Endothelial cell of umbilical vein (primary cell): ENCODE measurements at regions not wholly inside any gene's neighbourhood (a gene's known extent, or its start where the extent isn't known, plus 50 kb on each side); places are given as distances from the start of the nearest gene placed in this dataset.

Experiments used
- BruUV-seq: library from RNA; stranded (reverse); fragments of 400-500 nt; replicated peaks from 2 replicates; lab custom pipeline; 2021; lab: Mats Ljungman, UMichigan
- CTCF ChIA-PET: fragments of 300-600, 350-600 bp; sonication (Branson Sonifier 250); formaldehyde crosslinking; loops from one replicate; lab custom pipeline; 2021; ENCODE audit warnings: antibody characterized with exemption, inconsistent platforms; lab: Charles Lee
- POLR2A ChIA-PET: fragments of 300-600, 350-600 bp; sonication (Branson Sonifier 250); formaldehyde crosslinking; loops from one replicate; lab custom pipeline; 2021; ENCODE audit warnings: antibody characterized with exemption, inconsistent platforms; lab: Charles Lee
- DNase-seq: peaks from one replicate; pipeline ENCODE4 v3.0.0-alpha.2; 2011; ENCODE audit warnings: low read depth, low spot score
- FAIRE-seq: peaks from 2 replicates; lab custom pipeline; 2011; peaks lifted over from hg19 to GRCh38; lab: Jason Lieb, UNC
- H2AFZ ChIP-seq: 2 replicates; pipeline ENCODE4 v1.6.0; 2012; ENCODE audit warnings: low read depth, low read length, control low read depth, inconsistent platforms
- H3K27ac ChIP-seq: 2 replicates; pipeline ENCODE4 v1.5.1; 2011; ENCODE audit warnings: low read depth, mild to moderate bottlenecking, control low read depth, low read length, moderate library complexity; ENCODE audit not compliant: insufficient read depth
- H3K27me3 ChIP-seq, 2 experiments: 2 replicates each; pipeline versions ENCODE4 v1.6.0 to v1.6.1; 2011; ENCODE audit warnings: low read length in 2 of 2, mixed read lengths in 1 of 2; ENCODE audit not compliant: control insufficient read depth in 2 of 2, insufficient read depth in 2 of 2
- H3K36me3 ChIP-seq, 2 experiments: 2 replicates in 1 of 2; 3 replicates in 1 of 2; pipeline ENCODE4 v1.5.1; 2011; ENCODE audit warnings: low read length in 2 of 2, mild to moderate bottlenecking in 1 of 2, moderate library complexity in 1 of 2; ENCODE audit not compliant: control insufficient read depth in 2 of 2, insufficient read depth in 2 of 2; ENCODE audit errors: extremely low read depth in 1 of 2
- H3K4me1 ChIP-seq: 3 replicates; pipeline ENCODE4 v1.5.1; 2011; ENCODE audit warnings: mild to moderate bottlenecking, low read length; ENCODE audit not compliant: control insufficient read depth, insufficient read depth; ENCODE audit errors: extremely low read depth
- H3K4me2 ChIP-seq: 2 replicates; pipeline ENCODE4 v1.6.1; 2011; ENCODE audit warnings: low read length, control low read depth, mixed read lengths; ENCODE audit not compliant: insufficient read depth
- H3K4me3 ChIP-seq, 3 experiments: fragments of 200-600 bp in 1 of 3; sonication (generic), shearing (Covaris generic) in 1 of 3; replicated peaks in 1 of 3; 2 replicates each; pipeline ENCODE4 v1.5.1; 2011 to 2016; ENCODE audit warnings: control low read depth in 3 of 3, low read length in 3 of 3, mild to moderate bottlenecking in 2 of 3, inconsistent platforms in 1 of 3, low read depth in 1 of 3, moderate library complexity in 1 of 3; ENCODE audit not compliant: insufficient read depth in 1 of 3
- H3K79me2 ChIP-seq: 2 replicates; pipeline ENCODE4 v1.6.0; 2012; ENCODE audit warnings: low read length, inconsistent platforms; ENCODE audit not compliant: control insufficient read depth, insufficient read depth
- H3K9ac ChIP-seq: replicated peaks from 2 replicates; pipeline ENCODE3; 2011; ENCODE audit warnings: low read length, control low read depth; ENCODE audit not compliant: insufficient read depth; ENCODE audit errors: extremely low read depth
- H3K9me1 ChIP-seq: replicated peaks from 3 replicates; pipeline ENCODE4 v1.6.0; 2011; ENCODE audit warnings: mild to moderate bottlenecking, low read length; ENCODE audit not compliant: control insufficient read depth, insufficient read depth; ENCODE audit errors: extremely low read depth
- H3K9me3 ChIP-seq: replicated peaks from 2 replicates; pipeline ENCODE4 v1.5.1; 2012; ENCODE audit warnings: low read length, inconsistent platforms; ENCODE audit not compliant: control insufficient read depth, insufficient read depth
- H4K20me1 ChIP-seq: replicated peaks from 2 replicates; pipeline ENCODE3; 2011; ENCODE audit warnings: mild to moderate bottlenecking, low read length; ENCODE audit not compliant: control insufficient read depth, insufficient read depth; ENCODE audit errors: extremely low read depth
- EZH2 ChIP-seq: IDR thresholded peaks from 2 replicates; pipeline ENCODE4 v1.6.1; 2012; ENCODE audit warnings: borderline replicate concordance, low read depth, mild to moderate bottlenecking, moderate library complexity, low read length, inconsistent platforms; ENCODE audit not compliant: severe bottlenecking
- FOS ChIP-seq: IDR thresholded peaks from 2 replicates; pipeline ENCODE4 v1.6.1; 2011; ENCODE audit warnings: mild to moderate bottlenecking, low read length, moderate library complexity, borderline replicate concordance; ENCODE audit not compliant: insufficient read depth
- GATA2 ChIP-seq: IDR thresholded peaks from 2 replicates; pipeline ENCODE4 v1.7.0; 2011; ENCODE audit warnings: low read depth, mild to moderate bottlenecking, moderate library complexity, mixed read lengths, low read length; ENCODE audit not compliant: insufficient read length, insufficient read depth
- JUN ChIP-seq: IDR thresholded peaks from 2 replicates; pipeline ENCODE4 v1.6.1; 2011; ENCODE audit warnings: borderline replicate concordance, low read depth; ENCODE audit not compliant: insufficient read length, insufficient read depth
- MYC ChIP-seq: IDR thresholded peaks from one replicate; pipeline ENCODE4 v1.6.1; 2011; ENCODE audit warnings: mild to moderate bottlenecking, low read depth, low read length
- POLR2A ChIP-seq: IDR thresholded peaks from 2 replicates; pipeline ENCODE4 v1.6.1; 2012; ENCODE audit warnings: low read depth, mild to moderate bottlenecking, control low read depth, low read length
- POLR2AphosphoS5 ChIP-seq: IDR thresholded peaks from 2 replicates; pipeline ENCODE4 v1.6.1; 2012; ENCODE audit warnings: low read depth, mild to moderate bottlenecking, control low read depth, low read length, moderate library complexity; ENCODE audit not compliant: insufficient read depth
- dilution Hi-C: fragments of 300-500 bp; cut with MboI; formaldehyde crosslinking; loops from one replicate; pipeline ENCODE4 v1.15.0; 2019; ENCODE audit warnings: low sequenced_read_pairs; ENCODE audit not compliant: extremely low pct_ligation_motif_present
- intact Hi-C: fragments of 100-400 bp; cut with micrococcal nuclease; formaldehyde crosslinking; loops from one replicate; pipeline ENCODE4 v1.10.0; 2022
- TF ChIP-seq, protein P1 (sequence below): IDR thresholded peaks from 2 replicates; pipeline ENCODE4 v1.6.1; 2011; ENCODE audit not compliant: insufficient read depth, insufficient read length
- TF ChIP-seq, protein P2 (sequence below), 2 donors: IDR thresholded peaks; 1 replicate in 1 of 2; 2 replicates in 1 of 2; pipeline ENCODE4 v1.5.1; 2011; ENCODE audit warnings: low read length in 2 of 2, mild to moderate bottlenecking in 2 of 2, moderate library complexity in 2 of 2, control low read depth in 1 of 2, inconsistent platforms in 1 of 2, low read depth in 1 of 2; ENCODE audit not compliant: insufficient read depth in 1 of 2; ENCODE audit errors: extremely low read depth in 1 of 2

GRCh38 chr13:42454749-42455148 is 119.2 kb upstream of the TNFSF11 start:
- intact Hi-C loops (no loop called here), dilution Hi-C loops (no loop called here)
- Histone ChIP-seq H3K4me1 (no peaks in the 10 kb centered on the region), H3K79me2 (no peaks in the 10 kb centered on the region), H3K9ac (no peak overlapping the region), H4K20me1 (no peaks in the 10 kb centered on the region), H3K4me2 (no peak overlapping the region), H3K9me3 (no peaks in the 10 kb centered on the region), H3K9me1 (no peaks in the 10 kb centered on the region), H3K4me3 (no peak overlapping the region), H3K27me3 (peaks cover 0 to under 1% of the 10 kb centered on the region in 2 experiments), H3K27ac (no peak overlapping the region), H3K36me3 (no peaks in the 10 kb centered on the region), H2AFZ (no peak overlapping the region)
- DNase-seq (no peak), FAIRE-seq (no peak)
- TF ChIP-seq MYC, result no peak
- no peak for TF ChIP-seq POLR2A
- TF ChIP-seq JUN, result no peak
- TF ChIP-seq, protein P1, sequence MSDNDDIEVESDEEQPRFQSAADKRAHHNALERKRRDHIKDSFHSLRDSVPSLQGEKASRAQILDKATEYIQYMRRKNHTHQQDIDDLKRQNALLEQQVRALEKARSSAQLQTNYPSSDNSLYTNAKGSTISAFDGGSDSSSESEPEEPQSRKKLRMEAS, result no peak
- TF ChIP-seq GATA2, result no peak
- no peak for TF ChIP-seq FOS
- no peak for TF ChIP-seq EZH2
- TF ChIP-seq, protein P2, sequence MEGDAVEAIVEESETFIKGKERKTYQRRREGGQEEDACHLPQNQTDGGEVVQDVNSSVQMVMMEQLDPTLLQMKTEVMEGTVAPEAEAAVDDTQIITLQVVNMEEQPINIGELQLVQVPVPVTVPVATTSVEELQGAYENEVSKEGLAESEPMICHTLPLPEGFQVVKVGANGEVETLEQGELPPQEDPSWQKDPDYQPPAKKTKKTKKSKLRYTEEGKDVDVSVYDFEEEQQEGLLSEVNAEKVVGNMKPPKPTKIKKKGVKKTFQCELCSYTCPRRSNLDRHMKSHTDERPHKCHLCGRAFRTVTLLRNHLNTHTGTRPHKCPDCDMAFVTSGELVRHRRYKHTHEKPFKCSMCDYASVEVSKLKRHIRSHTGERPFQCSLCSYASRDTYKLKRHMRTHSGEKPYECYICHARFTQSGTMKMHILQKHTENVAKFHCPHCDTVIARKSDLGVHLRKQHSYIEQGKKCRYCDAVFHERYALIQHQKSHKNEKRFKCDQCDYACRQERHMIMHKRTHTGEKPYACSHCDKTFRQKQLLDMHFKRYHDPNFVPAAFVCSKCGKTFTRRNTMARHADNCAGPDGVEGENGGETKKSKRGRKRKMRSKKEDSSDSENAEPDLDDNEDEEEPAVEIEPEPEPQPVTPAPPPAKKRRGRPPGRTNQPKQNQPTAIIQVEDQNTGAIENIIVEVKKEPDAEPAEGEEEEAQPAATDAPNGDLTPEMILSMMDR (IDR thresholded peaks at IDR 0.05; ENCODE audit: extremely low read depth in 1 of 2, insufficient read depth in 1 of 2, low read depth in 1 of 2, low read length in 2 of 2), result no peak
- no peak for TF ChIP-seq POLR2AphosphoS5
- CTCF ChIA-PET, result no interaction called here
- POLR2A ChIA-PET, result no interaction called here
- BruUV-seq, result no TSS peak
